ENCODE measurements at regions not wholly inside any gene's neighbourhood (a gene's known extent, or its start where the extent isn't known, plus 50 kb on each side); places are given as distances from the start of the nearest gene placed in this dataset.

- Histone ChIP-seq H3K9ac (ENCODE audit: low read depth, low read length) (no peak overlapping the region), H2AFZ (ENCODE audit: low read depth, low read length) (no peak overlapping the region), H3K4me1 (ENCODE audit: insufficient read depth, low read length) (peaks cover 18% of the 10 kb centered on the region), H3K4me2 (ENCODE audit: insufficient read depth, low read length) (no peak overlapping the region), H4K20me1 (ENCODE audit: insufficient read depth, low read length) (no peaks in the 10 kb centered on the region), H3K27me3 (ENCODE audit: insufficient read depth, low read length, poor library complexity) (no peaks in the 10 kb centered on the region), H3K36me3 (ENCODE audit: insufficient read depth, low read length) (no peaks in the 10 kb centered on the region), H3K27ac (ENCODE audit: low read length) (no peak overlapping the region), H3K4me3 (ENCODE audit: low read depth in 1 of 2, low read length in 2 of 2) (no peak overlapping the region), H3K79me2 (ENCODE audit: insufficient read depth, low read length) (no peaks in the 10 kb centered on the region), H3K9me3 (ENCODE audit: insufficient read depth, low read length, severe bottlenecking) (no peaks in the 10 kb centered on the region)
- TF ChIP-seq EZH2 (IDR thresholded peaks at IDR 0.05; ENCODE audit: borderline replicate concordance, low read depth, low read length, severe bottlenecking) = no peak
- TF ChIP-seq, protein P1, sequence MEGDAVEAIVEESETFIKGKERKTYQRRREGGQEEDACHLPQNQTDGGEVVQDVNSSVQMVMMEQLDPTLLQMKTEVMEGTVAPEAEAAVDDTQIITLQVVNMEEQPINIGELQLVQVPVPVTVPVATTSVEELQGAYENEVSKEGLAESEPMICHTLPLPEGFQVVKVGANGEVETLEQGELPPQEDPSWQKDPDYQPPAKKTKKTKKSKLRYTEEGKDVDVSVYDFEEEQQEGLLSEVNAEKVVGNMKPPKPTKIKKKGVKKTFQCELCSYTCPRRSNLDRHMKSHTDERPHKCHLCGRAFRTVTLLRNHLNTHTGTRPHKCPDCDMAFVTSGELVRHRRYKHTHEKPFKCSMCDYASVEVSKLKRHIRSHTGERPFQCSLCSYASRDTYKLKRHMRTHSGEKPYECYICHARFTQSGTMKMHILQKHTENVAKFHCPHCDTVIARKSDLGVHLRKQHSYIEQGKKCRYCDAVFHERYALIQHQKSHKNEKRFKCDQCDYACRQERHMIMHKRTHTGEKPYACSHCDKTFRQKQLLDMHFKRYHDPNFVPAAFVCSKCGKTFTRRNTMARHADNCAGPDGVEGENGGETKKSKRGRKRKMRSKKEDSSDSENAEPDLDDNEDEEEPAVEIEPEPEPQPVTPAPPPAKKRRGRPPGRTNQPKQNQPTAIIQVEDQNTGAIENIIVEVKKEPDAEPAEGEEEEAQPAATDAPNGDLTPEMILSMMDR (IDR thresholded peaks at IDR 0.05; ENCODE audit: borderline replicate concordance, extremely low read depth, low read length, poor library complexity, severe bottlenecking) = no peak
- ATAC-seq (ENCODE audit: insufficient read depth, low read depth) (no peak), DNase-seq (no peak)
Observed at GRCh38 chr20:48164566-48165400, 379.5 kb upstream of the SULF2 start.

- Histone ChIP-seq H3K4me3 (ENCODE audit: low read depth in 1 of 2, low read length in 2 of 2) (no peak overlapping the region), H3K4me2 (ENCODE audit: insufficient read depth, low read length) (no peak overlapping the region), H3K27me3 (ENCODE audit: insufficient read depth, low read length, poor library complexity) (no peaks in the 10 kb centered on the region), H3K9me3 (ENCODE audit: insufficient read depth, low read length, severe bottlenecking) (no peaks in the 10 kb centered on the region), H3K79me2 (ENCODE audit: insufficient read depth, low read length) (no peaks in the 10 kb centered on the region), H3K4me1 (ENCODE audit: insufficient read depth, low read length) (peaks cover 18% of the 10 kb centered on the region), H2AFZ (ENCODE audit: low read depth, low read length) (no peak overlapping the region), H4K20me1 (ENCODE audit: insufficient read depth, low read length) (no peaks in the 10 kb centered on the region), H3K36me3 (ENCODE audit: insufficient read depth, low read length) (no peaks in the 10 kb centered on the region), H3K27ac (ENCODE audit: low read length) (no peak overlapping the region), H3K9ac (ENCODE audit: low read depth, low read length) (no peak overlapping the region)
- no peak for ATAC-seq (ENCODE audit: insufficient read depth, low read depth)
- TF ChIP-seq EZH2 (IDR thresholded peaks at IDR 0.05; ENCODE audit: borderline replicate concordance, low read depth, low read length, severe bottlenecking) = no peak
- TF ChIP-seq, protein P1 (IDR thresholded peaks at IDR 0.05; ENCODE audit: borderline replicate concordance, extremely low read depth, low read length, poor library complexity, severe bottlenecking) = no peak
- DNase-seq = no peak
Observed at GRCh38 chr20:48164034-48164433, 378.8 kb upstream of the SULF2 start.

- Histone ChIP-seq H3K4me2 (ENCODE audit: insufficient read depth, low read length) (no peak overlapping the region), H2AFZ (ENCODE audit: low read depth, low read length) (no peak overlapping the region), H3K4me3 (ENCODE audit: low read depth in 1 of 2, low read length in 2 of 2) (no peak overlapping the region), H3K27me3 (ENCODE audit: insufficient read depth, low read length, poor library complexity) (no peaks in the 10 kb centered on the region), H3K9ac (ENCODE audit: low read depth, low read length) (no peak overlapping the region), H4K20me1 (ENCODE audit: insufficient read depth, low read length) (no peaks in the 10 kb centered on the region), H3K4me1 (ENCODE audit: insufficient read depth, low read length) (peaks cover 18% of the 10 kb centered on the region), H3K27ac (ENCODE audit: low read length) (no peak overlapping the region), H3K79me2 (ENCODE audit: insufficient read depth, low read length) (no peaks in the 10 kb centered on the region), H3K9me3 (ENCODE audit: insufficient read depth, low read length, severe bottlenecking) (no peaks in the 10 kb centered on the region), H3K36me3 (ENCODE audit: insufficient read depth, low read length) (no peaks in the 10 kb centered on the region)
- ATAC-seq (ENCODE audit: insufficient read depth, low read depth) (no peak), DNase-seq (no peak)
- no peak for TF ChIP-seq EZH2 (IDR thresholded peaks at IDR 0.05; ENCODE audit: borderline replicate concordance, low read depth, low read length, severe bottlenecking)
- TF ChIP-seq, protein P1 (IDR thresholded peaks at IDR 0.05; ENCODE audit: borderline replicate concordance, extremely low read depth, low read length, poor library complexity, severe bottlenecking) = no peak
Observed at GRCh38 chr20:48163505-48163904, 378.2 kb upstream of the SULF2 start.
